Activated T-cell treated with anti-CD3 and anti-CD28 coated beads for 48 hours (primary cell): ENCODE measurements at regions not wholly inside any gene's neighbourhood (a gene's known extent, or its start where the extent isn't known, plus 50 kb on each side); places are given as distances from the start of the nearest gene placed in this dataset.
"Not testable (repeated sequence)": the region's sequence is repeated elsewhere in the genome, so short reads cannot be mapped to it uniquely, and the experiment has no call there.

Experiments used
- DNase-seq: peaks from one replicate; pipeline ENCODE4 v3.0.0-alpha.2; 2020; ENCODE audit warnings: low read depth

- DNase-seq, result no peak
These were observed 634.8 kb upstream of the GRM3 start for GRCh38 chr7:86008898-86009297.

- no peak for DNase-seq
These were observed 636.8 kb upstream of the GRM3 start for GRCh38 chr7:86006909-86007308.

- no peak for DNase-seq
These were observed 640.9 kb upstream of the GRM3 start for GRCh38 chr7:86002858-86003257.

GRCh38 chr7:85997515-85997914 lies 646.2 kb upstream of the GRM3 start:
- DNase-seq, result no peak

- no peak for DNase-seq
These were observed 648.6 kb upstream of the GRM3 start for GRCh38 chr7:85995101-85995500.

- no peak for DNase-seq
These were observed 663.0 kb upstream of the GRM3 start for GRCh38 chr7:85980740-85981139.

GRCh38 chr7:85974176-85974575 lies 669.5 kb upstream of the GRM3 start:
- DNase-seq, result no peak

GRCh38 chr7:85972504-85973141 lies 671.1 kb upstream of the GRM3 start:
- DNase-seq, result no peak

- no peak for DNase-seq
These were observed 688.7 kb upstream of the GRM3 start for GRCh38 chr7:85954961-85955360.

- no peak for DNase-seq
These were observed 692.8 kb upstream of the GRM3 start for GRCh38 chr7:85950871-85951270.

- no peak for DNase-seq
These were observed 693.3 kb upstream of the GRM3 start for GRCh38 chr7:85950418-85950817.

GRCh38 chr7:85947767-85948166 lies 695.9 kb upstream of the GRM3 start:
- no peak for DNase-seq

- no peak for DNase-seq
These were observed 702.9 kb upstream of the GRM3 start for GRCh38 chr7:85940798-85941197.

- no peak for DNase-seq
These were observed 711.8 kb upstream of the GRM3 start for GRCh38 chr7:85931919-85932318.

GRCh38 chr7:85928500-85928899 lies 715.2 kb upstream of the GRM3 start:
- no peak for DNase-seq

GRCh38 chr7:85927226-85927625 lies 716.5 kb upstream of the GRM3 start:
- DNase-seq, result no peak

- DNase-seq, result no peak
These were observed 719.6 kb upstream of the GRM3 start for GRCh38 chr7:85924062-85924461.

GRCh38 chr7:85916016-85916415 lies 727.7 kb upstream of the GRM3 start:
- no peak for DNase-seq

GRCh38 chr7:85914437-85914836 lies 727.6 kb upstream of the SEMA3D start:
- no peak for DNase-seq

GRCh38 chr7:85908051-85908450 lies 721.2 kb upstream of the SEMA3D start:
- DNase-seq, result no peak

GRCh38 chr7:85897967-85898366 lies 711.1 kb upstream of the SEMA3D start:
- DNase-seq, result no peak

GRCh38 chr7:85896531-85896930 lies 709.7 kb upstream of the SEMA3D start:
- no peak for DNase-seq

GRCh38 chr7:85895835-85896234 lies 709.0 kb upstream of the SEMA3D start:
- DNase-seq, result no peak

- not testable (repeated sequence) for DNase-seq
These were observed 705.0 kb upstream of the SEMA3D start for GRCh38 chr7:85891900-85892299.
